ENCODE measurements at regions not wholly inside any gene's neighbourhood (a gene's known extent, or its start where the extent isn't known, plus 50 kb on each side); places are given as distances from the start of the nearest gene placed in this dataset.

- TF ChIP-seq YY1 (IDR thresholded peaks at IDR 0.05) = no peak
- TF ChIP-seq CTCF (IDR thresholded peaks at IDR 0.05; ENCODE audit: low read depth, low read length, missing input control) = no peak
- TF ChIP-seq SP1 (IDR thresholded peaks at IDR 0.05) = no peak
- TF ChIP-seq EGR1 (IDR thresholded peaks at IDR 0.05; ENCODE audit: low read depth in 2 of 2) = no peak
- TF ChIP-seq JUND (IDR thresholded peaks at IDR 0.05) = no peak
- TF ChIP-seq MAX (IDR thresholded peaks at IDR 0.05) = no peak
- TF ChIP-seq TAF1 (conservative IDR thresholded peaks at IDR 0.05) = no peak
- no peak for TF ChIP-seq REST (IDR thresholded peaks at IDR 0.05)
- TF ChIP-seq RXRA (IDR thresholded peaks at IDR 0.05) = no peak
Measured at GRCh38 chr10:61543831-61544230, 90.7 kb upstream of the TMEM26 start.
